ENCODE measurements at regions not wholly inside any gene's neighbourhood (a gene's known extent, or its start where the extent isn't known, plus 50 kb on each side); places are given as distances from the start of the nearest gene placed in this dataset.
"Not testable (repeated sequence)": the region's sequence is repeated elsewhere in the genome, so short reads cannot be mapped to it uniquely, and the experiment has no call there.

DNA sequence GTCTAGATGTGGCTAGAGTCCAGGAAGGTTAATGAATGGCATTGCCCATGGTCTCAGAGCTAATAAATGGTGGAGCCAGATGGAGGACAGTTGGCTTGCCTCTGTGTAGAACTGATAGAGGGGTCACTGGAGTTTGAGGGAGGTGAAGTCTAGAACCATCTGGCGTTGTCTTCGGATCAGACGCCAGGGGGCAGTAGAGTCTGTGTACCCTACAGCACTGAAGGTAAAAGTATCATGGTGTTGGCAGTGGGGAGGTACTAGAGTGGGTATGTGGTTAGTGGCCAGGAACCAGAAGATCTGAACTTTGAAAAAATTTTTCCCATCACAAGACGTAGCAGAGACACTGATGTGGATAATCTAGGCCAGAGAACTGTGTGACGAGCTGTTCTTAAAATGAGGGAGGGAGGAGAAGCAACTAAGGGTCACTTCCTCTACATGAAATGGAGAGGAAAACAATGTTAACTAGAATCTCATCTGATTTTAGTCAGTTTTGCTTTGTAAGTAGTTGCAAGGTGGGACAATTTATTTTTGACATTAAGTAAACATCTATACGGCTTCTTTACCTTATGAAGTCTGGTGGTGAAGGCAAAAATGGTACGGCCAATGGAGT lies 227.9 kb upstream of the PRSS58 start:
- no peaks in the 10 kb centered on the region for H3K36me3 ChIP-seq (ENCODE audit: control insufficient read depth in 2 of 2, insufficient read depth in 2 of 2, low read length in 2 of 2)
- H3K9me3 ChIP-seq (ENCODE audit: control insufficient read depth in 2 of 2, low read length in 2 of 2), result no peaks in the 10 kb centered on the region
- H3K27ac ChIP-seq (ENCODE audit: low read depth in 2 of 2, low read length in 2 of 2), result no peak overlapping the region
- H3K27me3 ChIP-seq (ENCODE audit: control insufficient read depth in 2 of 2, insufficient read depth in 2 of 2, low read length in 2 of 2), result no peaks in the 10 kb centered on the region
- H3K4me1 ChIP-seq (ENCODE audit: control insufficient read depth in 2 of 2, insufficient read depth in 2 of 2, low read length in 2 of 2), result peaks cover 0 to 2% of the 10 kb centered on the region in 2 donors
- no peak overlapping the region for H3K9ac ChIP-seq (ENCODE audit: low read depth in 1 of 2, low read length in 2 of 2)
- H3K4me3 ChIP-seq (ENCODE audit: low read length in 2 of 2), result no peak overlapping the region

GRCh38 chr7:142483659-142484317 lies 225.9 kb upstream of the PRSS58 start:
- H3K27ac ChIP-seq (ENCODE audit: low read depth in 2 of 2, low read length in 2 of 2), result no peak overlapping the region
- peaks cover 0 to 2% of the 10 kb centered on the region in 2 donors for H3K4me1 ChIP-seq (ENCODE audit: control insufficient read depth in 2 of 2, insufficient read depth in 2 of 2, low read length in 2 of 2)
- H3K9ac ChIP-seq (ENCODE audit: low read depth in 1 of 2, low read length in 2 of 2), result no peak overlapping the region
- H3K27me3 ChIP-seq (ENCODE audit: control insufficient read depth in 2 of 2, insufficient read depth in 2 of 2, low read length in 2 of 2), result no peaks in the 10 kb centered on the region
- H3K4me3 ChIP-seq (ENCODE audit: low read length in 2 of 2), result no peak overlapping the region
- H3K9me3 ChIP-seq (ENCODE audit: control insufficient read depth in 2 of 2, low read length in 2 of 2), result no peaks in the 10 kb centered on the region
- H3K36me3 ChIP-seq (ENCODE audit: control insufficient read depth in 2 of 2, insufficient read depth in 2 of 2, low read length in 2 of 2), result no peaks in the 10 kb centered on the region

DNA sequence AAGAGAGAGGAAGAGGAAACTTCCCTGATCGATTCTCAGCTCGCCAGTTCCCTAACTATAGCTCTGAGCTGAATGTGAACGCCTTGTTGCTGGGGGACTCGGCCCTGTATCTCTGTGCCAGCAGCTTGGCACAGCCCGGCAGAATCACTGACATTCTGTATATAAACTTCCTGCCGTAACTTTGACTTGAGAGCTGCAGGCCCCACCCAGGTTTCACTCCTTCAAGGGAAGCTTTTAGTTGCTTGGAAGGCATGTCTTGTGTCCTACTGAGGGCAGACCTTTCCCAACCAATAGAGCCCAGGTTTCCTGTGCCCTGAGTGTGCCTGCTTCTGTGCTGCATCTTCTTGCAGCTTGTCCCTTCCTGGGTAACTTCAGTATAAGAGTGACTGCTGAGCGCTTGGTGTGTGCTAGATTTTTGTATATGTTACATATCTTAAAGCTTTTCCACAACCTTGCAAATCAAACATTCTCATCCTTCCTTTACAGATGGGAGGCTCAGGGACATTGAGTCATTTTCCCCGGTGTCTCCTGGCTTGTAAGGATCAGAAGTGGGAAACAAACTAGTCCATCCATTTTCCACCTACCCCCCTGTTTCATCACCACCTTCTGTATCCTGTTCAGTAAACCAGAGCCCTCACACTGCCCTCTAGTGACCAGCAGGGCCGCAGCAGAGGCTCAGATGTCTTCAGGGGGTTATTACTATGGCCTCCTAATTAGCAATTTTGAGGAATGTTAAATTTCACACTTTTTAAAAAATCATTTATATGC lies 225.2 kb upstream of the PRSS58 start:
- Histone ChIP-seq H3K4me1 (ENCODE audit: control insufficient read depth in 2 of 2, insufficient read depth in 2 of 2, low read length in 2 of 2) (peaks cover 2% of the 10 kb centered on the region in 2 donors), H3K36me3 (ENCODE audit: control insufficient read depth in 2 of 2, insufficient read depth in 2 of 2, low read length in 2 of 2) (no peaks in the 10 kb centered on the region), H3K4me3 (ENCODE audit: low read length in 2 of 2) (no peak overlapping the region), H3K27ac (ENCODE audit: low read depth in 2 of 2, low read length in 2 of 2) (peak overlapping the region in 1 of 2 donors; percentile 23), H3K27me3 (ENCODE audit: control insufficient read depth in 2 of 2, insufficient read depth in 2 of 2, low read length in 2 of 2) (no peaks in the 10 kb centered on the region), H3K9ac (ENCODE audit: low read depth in 1 of 2, low read length in 2 of 2) (no peak overlapping the region), H3K9me3 (ENCODE audit: control insufficient read depth in 2 of 2, low read length in 2 of 2) (no peaks in the 10 kb centered on the region)

- Histone ChIP-seq H3K27ac (ENCODE audit: low read depth in 2 of 2, low read length in 2 of 2) (no peak overlapping the region), H3K4me1 (ENCODE audit: control insufficient read depth in 2 of 2, insufficient read depth in 2 of 2, low read length in 2 of 2) (peaks cover 2% of the 10 kb centered on the region in 2 donors), H3K4me3 (ENCODE audit: low read length in 2 of 2) (no peak overlapping the region)
Observed at GRCh38 chr7:142481548-142481947, 223.7 kb upstream of the PRSS58 start.

DNA sequence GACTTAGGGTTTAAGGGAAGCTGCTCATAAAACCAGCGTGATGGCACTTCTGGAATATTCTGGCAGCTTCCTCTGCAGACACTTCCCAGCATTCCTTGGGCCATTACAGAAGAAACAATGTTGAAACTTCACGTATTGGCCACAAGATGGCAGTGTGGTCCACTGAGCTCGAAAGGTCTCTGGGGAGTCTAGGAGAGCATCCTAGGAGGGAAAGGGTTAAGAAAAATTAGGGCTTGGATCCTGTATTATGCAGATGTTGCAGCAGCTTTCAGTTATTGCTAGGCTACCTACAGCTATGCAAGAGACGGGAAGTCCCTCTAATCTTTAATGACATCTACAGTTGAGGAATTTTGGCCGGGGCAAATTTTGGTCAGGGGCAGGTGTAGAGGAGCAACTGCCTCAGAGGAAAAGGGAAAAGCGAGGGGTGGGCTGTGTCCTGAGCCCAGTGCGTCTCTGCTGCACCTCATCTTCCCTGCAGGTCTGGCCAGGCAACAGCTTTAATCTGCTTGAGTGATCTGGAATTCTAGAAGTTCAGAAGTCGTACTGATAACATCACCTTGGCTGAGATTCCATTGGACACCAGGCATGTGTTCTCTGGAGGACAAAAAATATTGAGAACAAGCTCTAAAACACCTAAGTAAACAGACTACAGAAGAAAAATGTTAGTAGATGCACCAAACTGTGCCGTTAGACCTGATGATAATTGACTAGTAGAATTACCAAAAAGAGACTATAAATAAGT lies 220.8 kb upstream of the PRSS58 start:
- Histone ChIP-seq H3K36me3 (ENCODE audit: control insufficient read depth in 2 of 2, insufficient read depth in 2 of 2, low read length in 2 of 2) (no peaks in the 10 kb centered on the region), H3K9me3 (ENCODE audit: control insufficient read depth in 2 of 2, low read length in 2 of 2) (no peaks in the 10 kb centered on the region), H3K4me1 (ENCODE audit: control insufficient read depth in 2 of 2, insufficient read depth in 2 of 2, low read length in 2 of 2) (peaks cover 0 to 2% of the 10 kb centered on the region in 2 donors), H3K27ac (ENCODE audit: low read depth in 2 of 2, low read length in 2 of 2) (no peak overlapping the region), H3K4me3 (ENCODE audit: low read length in 2 of 2) (no peak overlapping the region), H3K9ac (ENCODE audit: low read depth in 1 of 2, low read length in 2 of 2) (no peak overlapping the region), H3K27me3 (ENCODE audit: control insufficient read depth in 2 of 2, insufficient read depth in 2 of 2, low read length in 2 of 2) (no peaks in the 10 kb centered on the region)

More at GRCh38 chr7:142481548-142481947, 223.7 kb upstream of the PRSS58 start:
- Histone ChIP-seq H3K9me3 (ENCODE audit: control insufficient read depth in 2 of 2, low read length in 2 of 2) (no peaks in the 10 kb centered on the region), H3K27me3 (ENCODE audit: control insufficient read depth in 2 of 2, insufficient read depth in 2 of 2, low read length in 2 of 2) (no peaks in the 10 kb centered on the region), H3K9ac (ENCODE audit: low read depth in 1 of 2, low read length in 2 of 2) (no peak overlapping the region), H3K36me3 (ENCODE audit: control insufficient read depth in 2 of 2, insufficient read depth in 2 of 2, low read length in 2 of 2) (no peaks in the 10 kb centered on the region)

DNA sequence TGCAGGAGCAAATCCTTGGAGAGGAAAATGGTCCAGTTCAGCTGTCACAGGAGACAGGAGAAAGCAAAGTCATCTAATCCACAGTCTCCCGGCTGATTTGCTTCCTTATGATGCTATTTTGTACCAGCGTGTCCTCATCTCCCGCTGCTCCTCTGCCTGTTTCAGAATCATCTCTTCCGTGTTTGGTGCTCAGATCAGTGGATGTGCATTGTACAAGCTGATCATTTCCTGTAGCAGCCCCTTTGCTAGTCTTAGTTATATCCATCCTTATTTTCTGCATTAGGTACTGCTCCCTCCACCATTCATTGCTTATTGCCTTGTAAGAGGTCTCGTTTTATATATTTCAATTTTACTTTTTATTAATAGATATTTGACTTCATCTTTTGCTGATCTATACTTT lies 219.9 kb upstream of the PRSS58 start:
- H3K9me3 ChIP-seq (ENCODE audit: control insufficient read depth in 2 of 2, low read length in 2 of 2); H3K4me1 ChIP-seq (ENCODE audit: control insufficient read depth in 2 of 2, insufficient read depth in 2 of 2, low read length in 2 of 2); H3K4me3 ChIP-seq (ENCODE audit: low read length in 2 of 2); H3K27me3 ChIP-seq (ENCODE audit: control insufficient read depth in 2 of 2, insufficient read depth in 2 of 2, low read length in 2 of 2); H3K9ac ChIP-seq (ENCODE audit: low read depth in 1 of 2, low read length in 2 of 2); H3K36me3 ChIP-seq (ENCODE audit: control insufficient read depth in 2 of 2, insufficient read depth in 2 of 2, low read length in 2 of 2); H3K27ac ChIP-seq (ENCODE audit: low read depth in 2 of 2, low read length in 2 of 2): not testable (repeated sequence)

DNA sequence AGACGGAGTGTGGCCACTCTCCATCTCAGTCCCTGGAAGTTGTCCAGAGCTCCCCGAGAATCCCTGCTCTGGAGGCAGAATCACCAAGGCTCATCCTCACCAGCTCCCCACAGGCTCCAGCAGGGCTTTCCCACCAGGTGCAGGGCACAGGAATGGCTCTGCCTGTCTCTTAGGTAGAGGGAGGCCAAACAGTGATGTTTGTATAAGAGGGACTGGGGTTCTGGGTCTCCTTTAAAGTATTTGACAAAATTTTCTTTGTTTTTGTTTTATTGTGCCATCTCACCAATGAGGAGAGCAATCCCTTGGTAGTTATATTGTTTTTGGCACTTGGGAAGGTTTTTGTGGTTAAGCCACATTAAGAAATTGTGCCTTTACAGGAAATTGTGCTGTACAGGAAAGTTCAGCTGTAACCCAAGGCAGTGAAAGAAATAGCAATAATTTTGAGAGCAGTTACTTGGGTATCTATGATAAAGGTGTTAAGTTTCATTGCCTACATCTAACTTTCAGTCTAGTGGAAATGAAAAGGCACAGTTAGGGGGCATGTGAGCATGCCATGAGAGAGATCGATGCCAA lies 219.3 kb upstream of the PRSS58 start:
- H3K27ac ChIP-seq (ENCODE audit: low read depth in 2 of 2, low read length in 2 of 2), result no peak overlapping the region

GRCh38 chr7:142476077-142476476 lies 218.2 kb upstream of the PRSS58 start:
- no peak overlapping the region for H3K4me3 ChIP-seq (ENCODE audit: low read length in 2 of 2)
- no peaks in the 10 kb centered on the region for H3K36me3 ChIP-seq (ENCODE audit: control insufficient read depth in 2 of 2, insufficient read depth in 2 of 2, low read length in 2 of 2)
- no peaks in the 10 kb centered on the region for H3K27me3 ChIP-seq (ENCODE audit: control insufficient read depth in 2 of 2, insufficient read depth in 2 of 2, low read length in 2 of 2)
- no peak overlapping the region for H3K27ac ChIP-seq (ENCODE audit: low read depth in 2 of 2, low read length in 2 of 2)
- H3K4me1 ChIP-seq (ENCODE audit: control insufficient read depth in 2 of 2, insufficient read depth in 2 of 2, low read length in 2 of 2), result peaks cover 0 to 2% of the 10 kb centered on the region in 2 donors
- H3K9ac ChIP-seq (ENCODE audit: low read depth in 1 of 2, low read length in 2 of 2), result no peak overlapping the region
- no peaks in the 10 kb centered on the region for H3K9me3 ChIP-seq (ENCODE audit: control insufficient read depth in 2 of 2, low read length in 2 of 2)

More for the DNA sequence above, 219.3 kb upstream of the PRSS58 start:
- H3K4me3 ChIP-seq (ENCODE audit: low read length in 2 of 2), result no peak overlapping the region
- no peaks in the 10 kb centered on the region for H3K27me3 ChIP-seq (ENCODE audit: control insufficient read depth in 2 of 2, insufficient read depth in 2 of 2, low read length in 2 of 2)
- H3K4me1 ChIP-seq (ENCODE audit: control insufficient read depth in 2 of 2, insufficient read depth in 2 of 2, low read length in 2 of 2), result peaks cover 0 to 2% of the 10 kb centered on the region in 2 donors
- no peaks in the 10 kb centered on the region for H3K36me3 ChIP-seq (ENCODE audit: control insufficient read depth in 2 of 2, insufficient read depth in 2 of 2, low read length in 2 of 2)
- no peaks in the 10 kb centered on the region for H3K9me3 ChIP-seq (ENCODE audit: control insufficient read depth in 2 of 2, low read length in 2 of 2)
- no peak overlapping the region for H3K9ac ChIP-seq (ENCODE audit: low read depth in 1 of 2, low read length in 2 of 2)

DNA sequence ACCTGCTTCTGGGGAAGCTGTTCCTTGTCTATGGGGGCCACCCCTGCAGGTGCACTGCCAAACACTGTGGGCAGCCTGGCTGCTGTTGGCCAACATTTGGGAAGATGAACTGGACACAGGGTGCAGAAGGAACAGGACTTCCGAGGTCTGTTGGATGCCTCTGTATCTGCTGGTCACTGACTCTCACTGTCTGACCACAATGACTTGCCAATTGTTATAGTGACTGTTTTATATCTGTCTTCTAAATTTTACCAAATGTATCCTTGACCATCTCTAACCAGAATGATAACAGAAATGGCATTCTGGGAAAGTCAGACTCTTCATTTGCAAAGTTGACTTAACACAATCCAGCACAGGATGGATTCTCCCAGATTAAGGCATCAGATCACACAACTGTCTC lies 214.0 kb upstream of the PRSS58 start:
- no peak overlapping the region for H3K27ac ChIP-seq (ENCODE audit: low read depth in 2 of 2, low read length in 2 of 2)
- no peaks in the 10 kb centered on the region for H3K4me1 ChIP-seq (ENCODE audit: control insufficient read depth in 2 of 2, insufficient read depth in 2 of 2, low read length in 2 of 2)
- no peak overlapping the region for H3K9ac ChIP-seq (ENCODE audit: low read depth in 1 of 2, low read length in 2 of 2)
- H3K4me3 ChIP-seq (ENCODE audit: low read length in 2 of 2), result no peak overlapping the region
- H3K27me3 ChIP-seq (ENCODE audit: control insufficient read depth in 2 of 2, insufficient read depth in 2 of 2, low read length in 2 of 2), result no peaks in the 10 kb centered on the region
- no peaks in the 10 kb centered on the region for H3K9me3 ChIP-seq (ENCODE audit: control insufficient read depth in 2 of 2, low read length in 2 of 2)
- no peaks in the 10 kb centered on the region for H3K36me3 ChIP-seq (ENCODE audit: control insufficient read depth in 2 of 2, insufficient read depth in 2 of 2, low read length in 2 of 2)

- H3K9ac ChIP-seq (ENCODE audit: low read depth in 1 of 2, low read length in 2 of 2), result no peak overlapping the region
Observed at GRCh38 chr7:142470544-142470830, 212.6 kb upstream of the PRSS58 start.

More at GRCh38 chr7:142470544-142470830, 212.6 kb upstream of the PRSS58 start:
- no peaks in the 10 kb centered on the region for H3K4me1 ChIP-seq (ENCODE audit: control insufficient read depth in 2 of 2, insufficient read depth in 2 of 2, low read length in 2 of 2)
- H3K4me3 ChIP-seq (ENCODE audit: low read length in 2 of 2), result no peak overlapping the region
- H3K27ac ChIP-seq (ENCODE audit: low read depth in 2 of 2, low read length in 2 of 2), result no peak overlapping the region
- H3K9me3 ChIP-seq (ENCODE audit: control insufficient read depth in 2 of 2, low read length in 2 of 2), result no peaks in the 10 kb centered on the region
- H3K36me3 ChIP-seq (ENCODE audit: control insufficient read depth in 2 of 2, insufficient read depth in 2 of 2, low read length in 2 of 2), result no peaks in the 10 kb centered on the region
- no peaks in the 10 kb centered on the region for H3K27me3 ChIP-seq (ENCODE audit: control insufficient read depth in 2 of 2, insufficient read depth in 2 of 2, low read length in 2 of 2)
